GM06990 (cell line): ENCODE measurements at regions not wholly inside any gene's neighbourhood (a gene's known extent, or its start where the extent isn't known, plus 50 kb on each side); places are given as distances from the start of the nearest gene placed in this dataset.

Source experiments
- DNase-seq: peaks from one replicate; pipeline ENCODE4 v3.0.0-alpha.2; 2011; ENCODE audit not compliant: insufficient read length; ENCODE audit errors: extremely low read depth
- H3K27me3 ChIP-seq: replicated peaks from 2 replicates; pipeline ENCODE4 v1.6.0; 2011; ENCODE audit warnings: low read length; ENCODE audit not compliant: control insufficient read depth, insufficient read depth
- H3K36me3 ChIP-seq: 2 replicates; pipeline ENCODE4 v1.5.1; 2011; ENCODE audit warnings: low read length; ENCODE audit not compliant: control insufficient read depth, insufficient read depth
- H3K4me3 ChIP-seq: replicated peaks from 2 replicates; pipeline ENCODE4 v1.5.1; 2011; ENCODE audit warnings: low read depth, mild to moderate bottlenecking, control low read depth, low read length
- TF ChIP-seq, protein P1 (sequence below): IDR thresholded peaks from 2 replicates; pipeline ENCODE4 v1.5.1; 2011; ENCODE audit warnings: low read length, control low read depth, mild to moderate bottlenecking, inconsistent platforms; ENCODE audit not compliant: insufficient read depth, poor library complexity, severe bottlenecking

DNA sequence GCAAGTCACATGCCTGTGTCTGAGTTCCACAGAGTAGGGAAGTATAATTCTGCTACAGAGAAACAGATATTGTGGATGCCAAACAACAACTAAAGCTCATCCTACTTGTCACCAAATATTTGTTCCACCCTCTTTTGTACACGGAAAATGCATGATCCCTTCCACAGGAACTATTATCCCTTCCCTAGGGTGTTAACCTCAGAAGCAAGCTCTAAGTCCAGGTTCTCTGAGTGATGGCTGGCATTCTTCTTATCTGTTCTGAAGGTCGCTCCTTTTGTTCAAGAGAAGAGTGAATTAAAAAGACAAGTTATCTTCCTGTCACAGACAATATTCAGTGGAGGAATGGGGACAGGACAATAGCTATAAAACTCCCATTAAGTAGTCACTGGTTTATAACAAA lies 460.1 kb upstream of the GCFC2 start:
- no peak for DNase-seq
- Histone ChIP-seq H3K27me3 (no peaks in the 10 kb centered on the region), H3K4me3 (no peak overlapping the region), H3K36me3 (no peaks in the 10 kb centered on the region)
- TF ChIP-seq, protein P1, sequence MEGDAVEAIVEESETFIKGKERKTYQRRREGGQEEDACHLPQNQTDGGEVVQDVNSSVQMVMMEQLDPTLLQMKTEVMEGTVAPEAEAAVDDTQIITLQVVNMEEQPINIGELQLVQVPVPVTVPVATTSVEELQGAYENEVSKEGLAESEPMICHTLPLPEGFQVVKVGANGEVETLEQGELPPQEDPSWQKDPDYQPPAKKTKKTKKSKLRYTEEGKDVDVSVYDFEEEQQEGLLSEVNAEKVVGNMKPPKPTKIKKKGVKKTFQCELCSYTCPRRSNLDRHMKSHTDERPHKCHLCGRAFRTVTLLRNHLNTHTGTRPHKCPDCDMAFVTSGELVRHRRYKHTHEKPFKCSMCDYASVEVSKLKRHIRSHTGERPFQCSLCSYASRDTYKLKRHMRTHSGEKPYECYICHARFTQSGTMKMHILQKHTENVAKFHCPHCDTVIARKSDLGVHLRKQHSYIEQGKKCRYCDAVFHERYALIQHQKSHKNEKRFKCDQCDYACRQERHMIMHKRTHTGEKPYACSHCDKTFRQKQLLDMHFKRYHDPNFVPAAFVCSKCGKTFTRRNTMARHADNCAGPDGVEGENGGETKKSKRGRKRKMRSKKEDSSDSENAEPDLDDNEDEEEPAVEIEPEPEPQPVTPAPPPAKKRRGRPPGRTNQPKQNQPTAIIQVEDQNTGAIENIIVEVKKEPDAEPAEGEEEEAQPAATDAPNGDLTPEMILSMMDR = no peak

DNA sequence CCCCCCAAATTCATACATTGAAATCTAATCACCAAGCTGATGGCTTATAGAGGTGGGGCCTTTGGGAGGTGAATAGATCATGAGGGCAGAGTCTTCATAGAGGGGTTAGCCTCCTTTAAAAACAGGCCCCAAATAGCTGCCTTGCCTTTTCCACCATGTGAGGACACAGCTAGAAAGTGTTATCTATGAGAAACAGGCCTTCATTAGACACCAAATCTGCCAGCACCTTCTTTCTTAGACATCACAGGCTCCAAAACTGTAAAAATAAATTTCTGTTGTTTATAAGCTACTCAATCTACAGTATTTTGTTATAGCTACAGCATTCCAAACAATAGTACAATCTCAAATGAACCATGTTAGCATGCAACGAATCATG lies 459.3 kb upstream of the GCFC2 start:
- Histone ChIP-seq H3K4me3 (no peak overlapping the region), H3K27me3 (no peaks in the 10 kb centered on the region), H3K36me3 (no peaks in the 10 kb centered on the region)
- DNase-seq = no peak
- TF ChIP-seq, protein P1 = no peak

DNA sequence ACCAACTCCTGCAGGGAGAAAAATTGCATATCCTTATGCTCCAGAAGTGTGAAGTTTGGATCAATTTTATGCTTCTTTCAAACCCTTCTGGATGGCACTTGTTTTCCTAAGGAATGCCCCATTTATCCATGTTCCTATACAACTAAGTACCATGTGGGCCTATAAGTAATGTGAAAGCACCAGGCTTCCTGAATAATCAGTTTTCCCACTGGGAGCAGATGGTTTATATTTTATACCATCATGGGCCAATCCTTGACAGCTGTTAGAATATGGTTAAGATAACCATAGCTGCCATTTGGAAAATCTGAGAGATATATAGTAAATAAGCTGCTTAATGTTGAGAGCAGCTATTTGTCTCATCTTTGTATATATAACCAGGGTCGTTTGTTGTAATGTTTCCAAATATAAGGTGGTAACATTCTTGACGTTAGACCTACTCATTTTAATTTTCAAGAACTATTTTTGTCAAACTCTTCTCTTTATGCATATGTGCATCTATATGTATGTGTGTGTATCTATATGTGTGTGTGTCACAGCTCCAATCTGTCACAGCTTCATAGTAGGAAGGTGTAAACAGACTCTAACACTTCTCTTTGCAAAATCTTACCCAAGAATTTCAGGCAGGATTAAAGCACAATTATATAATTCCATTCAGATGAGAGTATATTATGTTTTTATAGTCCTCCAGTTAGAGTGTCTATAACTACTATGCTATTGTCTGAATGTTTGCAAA lies 458.7 kb upstream of the GCFC2 start:
- TF ChIP-seq, protein P1 = no peak
- H3K27me3 ChIP-seq = no peaks in the 10 kb centered on the region
- no peak overlapping the region for H3K4me3 ChIP-seq
- no peaks in the 10 kb centered on the region for H3K36me3 ChIP-seq
- DNase-seq = no peak

DNA sequence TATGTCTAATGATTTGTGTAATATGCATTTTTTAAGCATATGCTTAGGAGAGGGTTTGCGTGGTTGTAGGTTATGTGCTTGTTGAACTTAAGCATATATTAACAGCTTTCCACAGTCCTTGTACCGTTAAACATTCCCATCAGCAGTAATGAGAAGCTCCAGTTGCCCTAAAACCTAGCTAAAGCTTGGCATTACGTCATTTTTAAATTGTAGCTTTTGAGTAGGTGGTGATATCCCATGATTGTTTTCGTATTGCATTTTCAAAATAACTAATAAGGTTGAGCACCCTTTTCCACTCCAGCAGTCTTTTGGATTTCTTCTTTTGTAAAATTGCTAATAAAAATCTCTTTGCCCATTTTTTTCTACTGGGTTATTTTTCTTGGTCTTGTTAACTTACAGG lies 453.1 kb upstream of the GCFC2 start:
- TF ChIP-seq, protein P1 = no peak
- Histone ChIP-seq H3K27me3 (no peaks in the 10 kb centered on the region), H3K4me3 (no peak overlapping the region)

DNA sequence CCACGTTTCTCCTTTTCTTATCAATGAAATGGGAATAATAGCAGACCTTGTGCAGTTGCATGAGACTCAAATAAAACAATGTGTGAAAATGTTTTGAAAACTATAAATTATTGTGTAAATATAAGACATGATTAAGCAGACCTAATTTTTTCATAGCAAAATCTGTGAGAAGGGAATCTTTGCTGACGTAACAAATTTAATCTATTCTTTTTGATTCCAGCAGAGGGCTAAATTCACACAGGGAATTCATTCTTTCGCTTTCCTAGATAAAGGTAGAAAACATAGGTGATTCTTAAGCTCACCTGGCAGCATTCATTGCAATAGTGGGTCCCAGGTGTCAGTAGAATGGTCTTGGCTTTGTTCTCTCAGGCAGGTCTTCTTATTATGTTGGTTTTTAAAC lies 450.0 kb upstream of the GCFC2 start:
- TF ChIP-seq, protein P1 = no peak
- Histone ChIP-seq H3K36me3 (no peaks in the 10 kb centered on the region), H3K4me3 (no peak overlapping the region), H3K27me3 (no peaks in the 10 kb centered on the region)
- DNase-seq = no peak

More for the DNA sequence above, 453.1 kb upstream of the GCFC2 start:
- no peaks in the 10 kb centered on the region for H3K36me3 ChIP-seq
- DNase-seq = no peak
